HepG2 (cell line): ENCODE measurements at regions not wholly inside any gene's neighbourhood (a gene's known extent, or its start where the extent isn't known, plus 50 kb on each side); places are given as distances from the start of the nearest gene placed in this dataset.

Experiments used
- ATAC-seq: fragments of 200-7000 bp; cut with Tn5 transposase; 3 replicates; pipeline ENCODE4 v1.9.1; 2020; ENCODE audit warnings: mild to moderate bottlenecking, moderate library complexity
- BruUV-seq: library from RNA; stranded (reverse); fragments of 400-500 nt; replicated peaks from 2 replicates; lab custom pipeline; 2021; lab: Mats Ljungman, UMichigan
- CTCF ChIA-PET: fragments of 300-600 bp; formaldehyde crosslinking; extraction: SDS; loops from one replicate; lab custom pipeline; 2021; ENCODE audit warnings: low total read pairs, inconsistent platforms, low intra/inter-chr PET ratio; lab: Yijun Ruan, JAX
- POLR2A ChIA-PET: fragments of 350-600 bp; sonication (Branson Sonifier 250); formaldehyde crosslinking; loops from one replicate; lab custom pipeline; 2020; ENCODE audit warnings: antibody characterized with exemption, inconsistent platforms; lab: Yijun Ruan, JAX
- DNase-seq: peaks from one replicate; pipeline ENCODE4 v3.0.0-alpha.2; 2015; ENCODE audit warnings: low spot score
- FAIRE-seq: peaks from 3 replicates; lab custom pipeline; 2011; peaks lifted over from hg19 to GRCh38; lab: Jason Lieb, UNC
- H2AFZ ChIP-seq: one replicate; pipeline ENCODE4 v1.6.1; 2011; ENCODE audit warnings: low read length, inconsistent platforms
- H3K27ac ChIP-seq: fragments of 300-600 bp; 3 replicates; pipeline ENCODE4 v1.8.0; 2011; ENCODE audit warnings: mixed run types, mild to moderate bottlenecking, mixed read lengths, low read length, inconsistent platforms; ENCODE audit not compliant: insufficient read depth; ENCODE audit errors: extremely low read length
- H3K27me3 ChIP-seq, 2 experiments: fragments of 200-600 bp in 1 of 2; 2 replicates in 1 of 2; 3 replicates in 1 of 2; pipeline versions ENCODE4 v1.6.0 to v1.8.0; 2011; ENCODE audit warnings: low read length in 2 of 2, mild to moderate bottlenecking in 2 of 2, moderate library complexity in 2 of 2, inconsistent platforms in 1 of 2; ENCODE audit not compliant: insufficient read depth in 2 of 2, control insufficient read depth in 1 of 2
- H3K36me3 ChIP-seq, 2 experiments: fragments of 200-600 bp in 1 of 2; replicated peaks in 1 of 2; 2 replicates in 1 of 2; 3 replicates in 1 of 2; pipeline versions ENCODE4 v1.5.1 to v1.8.0; 2011; ENCODE audit warnings: low read length in 2 of 2, inconsistent platforms in 1 of 2; ENCODE audit not compliant: insufficient read depth in 2 of 2, control insufficient read depth in 1 of 2
- H3K4me1 ChIP-seq: 2 replicates; pipeline ENCODE4 v1.5.1; 2012; ENCODE audit warnings: low read length, inconsistent platforms; ENCODE audit not compliant: insufficient read depth
- H3K4me2 ChIP-seq: 2 replicates; pipeline ENCODE4 v1.6.0; 2011; ENCODE audit warnings: low read depth, low read length, inconsistent platforms
- H3K4me3 ChIP-seq, 3 experiments: fragments of 200-600 bp in 1 of 3; sonication (generic), shearing (Covaris generic) in 1 of 3; replicated peaks in 1 of 3; 2 replicates each; pipeline ENCODE4 v1.5.1; 2011 to 2016; ENCODE audit warnings: low read length in 3 of 3, inconsistent platforms in 2 of 3, low read depth in 2 of 3, mild to moderate bottlenecking in 2 of 3, control low read depth in 1 of 3, mixed read lengths in 1 of 3; ENCODE audit not compliant: insufficient read depth in 1 of 3
- H3K79me2 ChIP-seq: one replicate; pipeline ENCODE4 v1.6.1; 2011; ENCODE audit warnings: low read length, inconsistent platforms; ENCODE audit not compliant: insufficient read depth
- H3K9ac ChIP-seq: 2 replicates; pipeline ENCODE4 v1.6.0; 2011; ENCODE audit warnings: mild to moderate bottlenecking, low read depth, low read length, inconsistent platforms; ENCODE audit not compliant: insufficient read depth
- H3K9me3 ChIP-seq: 2 replicates; pipeline ENCODE4 v1.5.1; 2012; ENCODE audit warnings: mild to moderate bottlenecking, low read length
- H4K20me1 ChIP-seq: 2 replicates; pipeline ENCODE4 v1.6.0; 2011; ENCODE audit warnings: inconsistent platforms, mild to moderate bottlenecking, low read length, moderate library complexity; ENCODE audit not compliant: insufficient read depth
- JUN ChIP-seq: sonication (generic); formaldehyde crosslinking; IDR thresholded peaks from 2 replicates; pipeline ENCODE4 v1.4.0; 2020; ENCODE audit warnings: mild to moderate bottlenecking, missing genetic modification reagents
- SMAD3 ChIP-seq: sonication (generic); formaldehyde crosslinking; IDR thresholded peaks from 2 replicates; pipeline ENCODE4 v1.4.0; 2020; ENCODE audit warnings: missing genetic modification reagents
- ZC3H13 ChIP-seq: sonication (generic); formaldehyde crosslinking; IDR thresholded peaks from 2 replicates; pipeline ENCODE4 v1.8.1; 2023; ENCODE audit warnings: mild to moderate bottlenecking, missing genetic modification reagents, moderate library complexity
- ZFP62 ChIP-seq: sonication (generic); formaldehyde crosslinking; IDR thresholded peaks from 2 replicates; pipeline ENCODE4 v1.4.0; 2020; ENCODE audit warnings: missing genetic modification reagents
- ZNF431 ChIP-seq: sonication (generic); formaldehyde crosslinking; IDR thresholded peaks from 2 replicates; pipeline ENCODE4 v1.9.0; 2022; ENCODE audit warnings: missing genetic modification reagents, low read depth, mild to moderate bottlenecking, borderline replicate concordance
- ZNF616 ChIP-seq: sonication (generic); formaldehyde crosslinking; IDR thresholded peaks from 2 replicates; pipeline ENCODE4 v1.5.0; 2020; ENCODE audit warnings: low read depth, mild to moderate bottlenecking, missing genetic modification reagents
- ZNF775 ChIP-seq: sonication (generic); formaldehyde crosslinking; IDR thresholded peaks from 2 replicates; pipeline ENCODE4 v1.4.0; 2020; ENCODE audit warnings: missing genetic modification reagents, mild to moderate bottlenecking, moderate library complexity, borderline replicate concordance
- ZSCAN30 ChIP-seq: sonication (generic); formaldehyde crosslinking; IDR thresholded peaks from 2 replicates; pipeline ENCODE4 v1.5.0; 2020; ENCODE audit warnings: mild to moderate bottlenecking, missing genetic modification reagents
- WGBS: methylation state at CpG from one replicate; pipeline ENCODE4 v1.1.6; 2017; ENCODE audit warnings: low lambda C conversion rate; 5-methylcytosine and 5-hydroxymethylcytosine counted together
- in situ Hi-C: cut with HindIII; loops from 2 replicates; pipeline ENCODE4 v1.10.0; 2017; ENCODE audit warnings: low pct_unique_long_range_greater_than_20kb; ENCODE audit not compliant: extremely low pct_ligation_motif_present
- intact Hi-C: fragments of 100-400 bp; cut with micrococcal nuclease; formaldehyde crosslinking; loops from one replicate; pipeline ENCODE4 v1.10.0; 2022; ENCODE audit not compliant: unreplicated experiment
- TF ChIP-seq, protein P1 (sequence below): sonication (generic); formaldehyde crosslinking; IDR thresholded peaks from 2 replicates; pipeline ENCODE4 v1.4.0; 2020; ENCODE audit warnings: missing genetic modification reagents
- TF ChIP-seq, protein P2 (sequence below): sonication (generic); formaldehyde crosslinking; IDR thresholded peaks from 2 replicates; pipeline ENCODE4 v1.5.1; 2020; ENCODE audit warnings: mild to moderate bottlenecking, moderate library complexity, missing genetic modification reagents
- TF ChIP-seq, protein P3 (sequence below): sonication (generic); formaldehyde crosslinking; IDR thresholded peaks from 2 replicates; pipeline ENCODE4 v1.8.0; 2022; ENCODE audit warnings: mild to moderate bottlenecking, missing genetic modification reagents, moderate library complexity
- TF ChIP-seq, protein P4 (sequence below): IDR thresholded peaks from 2 replicates; pipeline ENCODE4 v1.4.0; 2020; ENCODE audit warnings: mild to moderate bottlenecking, missing genetic modification reagents

DNA sequence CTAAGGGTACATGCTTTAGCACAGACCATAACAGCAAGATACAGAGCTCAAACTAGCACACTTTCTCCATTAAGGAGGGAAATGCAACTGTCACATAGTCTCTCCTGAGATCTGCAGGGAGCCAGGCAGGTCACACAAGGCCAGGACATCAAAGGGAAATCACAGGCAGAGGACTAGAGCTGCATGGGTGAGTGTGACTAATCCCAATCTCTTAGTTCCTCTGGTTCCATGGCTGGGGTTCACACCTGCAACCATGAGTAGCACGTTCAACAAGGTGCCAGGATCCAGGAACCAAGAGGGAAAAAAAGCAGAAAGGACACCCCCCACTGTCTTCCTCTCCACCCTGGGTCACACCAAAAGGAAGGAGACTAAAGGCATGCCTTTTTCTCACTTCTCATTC lies 296.5 kb upstream of the STEAP1 start:
- Histone ChIP-seq H3K27ac (no peak overlapping the region), H3K79me2 (no peaks in the 10 kb centered on the region), H4K20me1 (no peaks in the 10 kb centered on the region), H3K4me1 (no peaks in the 10 kb centered on the region), H2AFZ (no peak overlapping the region), H3K4me2 (no peak overlapping the region), H3K9ac (no peak overlapping the region), H3K9me3 (peaks cover 29% of the 10 kb centered on the region), H3K36me3 (no peaks in the 10 kb centered on the region), H3K27me3 (no peaks in the 10 kb centered on the region), H3K4me3 (no peak overlapping the region)
- no TSS peak for BruUV-seq
- in situ Hi-C loops, result no loop called here
- no peak for FAIRE-seq
- ChIA-PET CTCF (no interaction called here), POLR2A (no interaction called here)
- ATAC-seq, result no peak
- intact Hi-C loops, result no loop called here
- WGBS, result 0% methylated on average over 1 of the region's 1 CpG
- no peak for DNase-seq
- TF ChIP-seq, protein P1, sequence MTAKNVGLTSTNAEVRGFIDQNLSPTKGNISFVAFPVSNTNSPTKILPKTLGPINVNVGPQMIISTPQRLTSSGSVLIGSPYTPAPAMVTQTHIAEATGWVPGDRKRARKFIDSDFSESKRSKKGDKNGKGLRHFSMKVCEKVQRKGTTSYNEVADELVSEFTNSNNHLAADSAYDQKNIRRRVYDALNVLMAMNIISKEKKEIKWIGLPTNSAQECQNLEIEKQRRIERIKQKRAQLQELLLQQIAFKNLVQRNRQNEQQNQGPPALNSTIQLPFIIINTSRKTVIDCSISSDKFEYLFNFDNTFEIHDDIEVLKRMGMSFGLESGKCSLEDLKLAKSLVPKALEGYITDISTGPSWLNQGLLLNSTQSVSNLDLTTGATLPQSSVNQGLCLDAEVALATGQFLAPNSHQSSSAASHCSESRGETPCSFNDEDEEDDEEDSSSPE (CRISPR knock-in tag), result no peak
- peak; percentile 98 for TF ChIP-seq ZNF616 (CRISPR knock-in tag)

DNA sequence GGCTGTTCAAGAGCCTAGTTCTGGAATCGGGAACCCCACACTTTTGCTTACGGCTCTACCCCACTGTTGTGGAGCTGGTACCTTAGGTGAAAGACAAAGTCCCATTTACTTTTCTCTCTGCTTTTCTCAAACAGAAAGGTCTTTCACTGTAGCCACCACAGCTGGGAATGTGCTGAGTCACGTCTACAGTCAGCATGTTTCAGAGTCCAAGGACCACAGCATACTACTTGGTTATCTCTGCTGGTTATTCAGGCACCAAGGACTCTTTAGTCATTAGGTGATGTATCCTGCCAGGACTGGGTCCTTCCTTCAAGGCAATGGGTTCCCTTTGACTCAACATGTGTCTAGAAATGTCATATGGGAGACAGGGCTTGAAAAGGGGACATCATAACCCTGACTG lies 266.8 kb upstream of the STEAP1 start:
- H3K4me3 ChIP-seq, result no peak overlapping the region
- H4K20me1 ChIP-seq, result no peaks in the 10 kb centered on the region
- no peaks in the 10 kb centered on the region for H3K79me2 ChIP-seq
- no peaks in the 10 kb centered on the region for H3K36me3 ChIP-seq
- no TSS peak for BruUV-seq
- no peak overlapping the region for H3K9ac ChIP-seq
- H3K27ac ChIP-seq, result no peak overlapping the region
- WGBS, result 0% methylated on average over 3 of the region's 3 CpGs
- DNase-seq, result peak; percentile 56
- in situ Hi-C loops (no loop called here), intact Hi-C loops (no loop called here)
- no peaks in the 10 kb centered on the region for H3K27me3 ChIP-seq
- ChIA-PET POLR2A (no interaction called here), CTCF (no interaction called here)
- peaks cover 13% of the 10 kb centered on the region for H3K4me1 ChIP-seq
- no peak overlapping the region for H2AFZ ChIP-seq
- FAIRE-seq, result peak; percentile 47
- no peaks in the 10 kb centered on the region for H3K9me3 ChIP-seq
- H3K4me2 ChIP-seq, result peak overlapping the region; percentile 39
- ATAC-seq, result peak; percentile 96
- TF ChIP-seq, protein P2, sequence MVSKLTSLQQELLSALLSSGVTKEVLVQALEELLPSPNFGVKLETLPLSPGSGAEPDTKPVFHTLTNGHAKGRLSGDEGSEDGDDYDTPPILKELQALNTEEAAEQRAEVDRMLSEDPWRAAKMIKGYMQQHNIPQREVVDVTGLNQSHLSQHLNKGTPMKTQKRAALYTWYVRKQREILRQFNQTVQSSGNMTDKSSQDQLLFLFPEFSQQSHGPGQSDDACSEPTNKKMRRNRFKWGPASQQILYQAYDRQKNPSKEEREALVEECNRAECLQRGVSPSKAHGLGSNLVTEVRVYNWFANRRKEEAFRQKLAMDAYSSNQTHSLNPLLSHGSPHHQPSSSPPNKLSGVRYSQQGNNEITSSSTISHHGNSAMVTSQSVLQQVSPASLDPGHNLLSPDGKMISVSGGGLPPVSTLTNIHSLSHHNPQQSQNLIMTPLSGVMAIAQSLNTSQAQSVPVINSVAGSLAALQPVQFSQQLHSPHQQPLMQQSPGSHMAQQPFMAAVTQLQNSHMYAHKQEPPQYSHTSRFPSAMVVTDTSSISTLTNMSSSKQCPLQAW (CRISPR knock-in tag), result no peak
- no peak for TF ChIP-seq ZNF431 (CRISPR knock-in tag)
- no peak for TF ChIP-seq ZFP62 (CRISPR knock-in tag)
- TF ChIP-seq, protein P3, sequence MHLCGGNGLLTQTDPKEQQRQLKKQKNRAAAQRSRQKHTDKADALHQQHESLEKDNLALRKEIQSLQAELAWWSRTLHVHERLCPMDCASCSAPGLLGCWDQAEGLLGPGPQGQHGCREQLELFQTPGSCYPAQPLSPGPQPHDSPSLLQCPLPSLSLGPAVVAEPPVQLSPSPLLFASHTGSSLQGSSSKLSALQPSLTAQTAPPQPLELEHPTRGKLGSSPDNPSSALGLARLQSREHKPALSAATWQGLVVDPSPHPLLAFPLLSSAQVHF (CRISPR knock-in tag), result no peak
- no peak for TF ChIP-seq ZSCAN30 (CRISPR knock-in tag)
- no peak for TF ChIP-seq ZNF775 (CRISPR knock-in tag)
- TF ChIP-seq SMAD3, result no peak
- TF ChIP-seq, protein P4, sequence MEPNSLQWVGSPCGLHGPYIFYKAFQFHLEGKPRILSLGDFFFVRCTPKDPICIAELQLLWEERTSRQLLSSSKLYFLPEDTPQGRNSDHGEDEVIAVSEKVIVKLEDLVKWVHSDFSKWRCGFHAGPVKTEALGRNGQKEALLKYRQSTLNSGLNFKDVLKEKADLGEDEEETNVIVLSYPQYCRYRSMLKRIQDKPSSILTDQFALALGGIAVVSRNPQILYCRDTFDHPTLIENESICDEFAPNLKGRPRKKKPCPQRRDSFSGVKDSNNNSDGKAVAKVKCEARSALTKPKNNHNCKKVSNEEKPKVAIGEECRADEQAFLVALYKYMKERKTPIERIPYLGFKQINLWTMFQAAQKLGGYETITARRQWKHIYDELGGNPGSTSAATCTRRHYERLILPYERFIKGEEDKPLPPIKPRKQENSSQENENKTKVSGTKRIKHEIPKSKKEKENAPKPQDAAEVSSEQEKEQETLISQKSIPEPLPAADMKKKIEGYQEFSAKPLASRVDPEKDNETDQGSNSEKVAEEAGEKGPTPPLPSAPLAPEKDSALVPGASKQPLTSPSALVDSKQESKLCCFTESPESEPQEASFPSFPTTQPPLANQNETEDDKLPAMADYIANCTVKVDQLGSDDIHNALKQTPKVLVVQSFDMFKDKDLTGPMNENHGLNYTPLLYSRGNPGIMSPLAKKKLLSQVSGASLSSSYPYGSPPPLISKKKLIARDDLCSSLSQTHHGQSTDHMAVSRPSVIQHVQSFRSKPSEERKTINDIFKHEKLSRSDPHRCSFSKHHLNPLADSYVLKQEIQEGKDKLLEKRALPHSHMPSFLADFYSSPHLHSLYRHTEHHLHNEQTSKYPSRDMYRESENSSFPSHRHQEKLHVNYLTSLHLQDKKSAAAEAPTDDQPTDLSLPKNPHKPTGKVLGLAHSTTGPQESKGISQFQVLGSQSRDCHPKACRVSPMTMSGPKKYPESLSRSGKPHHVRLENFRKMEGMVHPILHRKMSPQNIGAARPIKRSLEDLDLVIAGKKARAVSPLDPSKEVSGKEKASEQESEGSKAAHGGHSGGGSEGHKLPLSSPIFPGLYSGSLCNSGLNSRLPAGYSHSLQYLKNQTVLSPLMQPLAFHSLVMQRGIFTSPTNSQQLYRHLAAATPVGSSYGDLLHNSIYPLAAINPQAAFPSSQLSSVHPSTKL (CRISPR knock-in tag), result peak; percentile 54; the same call in 1 of the 2 replicates
- TF ChIP-seq ZC3H13 (CRISPR knock-in tag), result no peak
- TF ChIP-seq JUN, result no peak
